Endothelial cell (in vitro differentiated cells): ENCODE measurements at regions not wholly inside any gene's neighbourhood (a gene's known extent, or its start where the extent isn't known, plus 50 kb on each side); places are given as distances from the start of the nearest gene placed in this dataset.

ENCODE experiments used
- DNase-seq: peaks from one replicate; pipeline ENCODE4 v3.0.0; 2021; ENCODE audit warnings: low spot score
- H3K27ac Mint-ChIP-seq: one replicate; pipeline ENCODE4 v1.8.0; 2021; ENCODE audit warnings: mixed read lengths, inconsistent platforms; ENCODE audit not compliant: unreplicated experiment
- H3K27me3 Mint-ChIP-seq: one replicate; pipeline ENCODE4 v1.8.0; 2021; ENCODE audit warnings: mild to moderate bottlenecking, moderate library complexity, mixed read lengths, inconsistent platforms; ENCODE audit not compliant: unreplicated experiment
- H3K36me3 Mint-ChIP-seq: one replicate; pipeline ENCODE4 v1.8.0; 2021; ENCODE audit warnings: mild to moderate bottlenecking, low read depth, mixed read lengths, inconsistent platforms; ENCODE audit not compliant: unreplicated experiment
- H3K4me1 Mint-ChIP-seq: one replicate; pipeline ENCODE4 v1.8.0; 2021; ENCODE audit warnings: mild to moderate bottlenecking, mixed read lengths, inconsistent platforms; ENCODE audit not compliant: unreplicated experiment
- H3K4me3 Mint-ChIP-seq: one replicate; pipeline ENCODE4 v1.8.0; 2021; ENCODE audit warnings: mild to moderate bottlenecking, mixed read lengths, inconsistent platforms; ENCODE audit not compliant: unreplicated experiment
- H3K9me3 Mint-ChIP-seq: one replicate; pipeline ENCODE4 v1.8.0; 2021; ENCODE audit warnings: mixed read lengths, inconsistent platforms; ENCODE audit not compliant: unreplicated experiment
- CTCF ChIP-seq: fragments of 200-600 bp; sonication (generic); IDR thresholded peaks from one replicate; pipeline ENCODE4 v1.5.0; 2021; ENCODE audit warnings: antibody characterized with exemption; ENCODE audit not compliant: unreplicated experiment

GRCh38 chr12:90102957-90103652 lies 394.5 kb upstream of the ATP2B1 start:
- no peak overlapping the region for H3K4me3 Mint-ChIP-seq
- no peak overlapping the region for H3K27ac Mint-ChIP-seq
- peaks cover 17% of the 10 kb centered on the region for H3K4me1 Mint-ChIP-seq
- peak; percentile 6 for DNase-seq
- peak; percentile 18 for TF ChIP-seq CTCF
- no peaks in the 10 kb centered on the region for H3K36me3 Mint-ChIP-seq
- H3K9me3 Mint-ChIP-seq, result no peaks in the 10 kb centered on the region
- H3K27me3 Mint-ChIP-seq, result peaks cover 5% of the 10 kb centered on the region

GRCh38 chr12:90100579-90100978 lies 391.9 kb upstream of the ATP2B1 start:
- DNase-seq, result no peak
- Mint-ChIP-seq H3K36me3 (no peaks in the 10 kb centered on the region), H3K4me1 (peaks cover 17% of the 10 kb centered on the region), H3K27ac (peak overlapping the region; percentile 33), H3K9me3 (no peaks in the 10 kb centered on the region), H3K27me3 (peaks cover 5% of the 10 kb centered on the region), H3K4me3 (no peak overlapping the region)
- no peak for TF ChIP-seq CTCF

GRCh38 chr12:90099288-90099687 lies 390.6 kb upstream of the ATP2B1 start:
- DNase-seq, result no peak
- Mint-ChIP-seq H3K9me3 (no peaks in the 10 kb centered on the region), H3K27ac (no peak overlapping the region)

DNA sequence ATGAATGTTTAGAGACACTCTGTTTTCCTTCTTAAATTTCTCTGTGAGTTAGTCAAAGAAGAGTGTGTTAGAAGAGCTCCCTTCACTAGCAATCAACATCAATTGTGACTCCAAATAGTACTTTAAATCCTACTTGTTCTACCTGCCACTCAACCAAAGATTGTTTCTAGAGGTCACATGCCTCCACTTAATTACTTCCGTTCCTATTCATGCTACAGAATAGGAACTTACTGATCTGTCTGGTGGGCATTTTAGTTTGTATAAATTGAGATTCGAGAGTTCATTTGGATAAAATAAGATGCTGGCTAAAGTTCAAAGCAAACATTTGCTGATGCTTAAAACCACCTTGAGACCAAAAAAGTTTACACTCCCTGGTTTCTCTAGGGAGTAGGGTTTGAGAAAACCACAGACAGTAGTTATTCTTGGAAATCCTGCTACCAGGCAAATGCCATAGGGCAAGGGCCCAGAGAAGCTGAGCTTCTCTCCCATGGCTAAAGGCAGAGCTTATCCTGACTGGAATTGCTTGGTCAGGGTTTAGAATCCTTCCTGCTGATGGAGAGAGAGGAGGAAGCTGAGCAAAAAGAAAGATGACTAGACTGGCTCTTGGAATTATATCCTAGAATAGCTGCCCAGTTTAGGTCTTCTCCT lies 389.6 kb upstream of the ATP2B1 start:
- DNase-seq, result no peak
- H3K4me3 Mint-ChIP-seq, result no peak overlapping the region
- no peaks in the 10 kb centered on the region for H3K36me3 Mint-ChIP-seq
- no peak overlapping the region for H3K27ac Mint-ChIP-seq
- H3K27me3 Mint-ChIP-seq, result peaks cover 5% of the 10 kb centered on the region
- H3K4me1 Mint-ChIP-seq, result peaks cover 17% of the 10 kb centered on the region
- TF ChIP-seq CTCF, result no peak
- no peaks in the 10 kb centered on the region for H3K9me3 Mint-ChIP-seq

More at GRCh38 chr12:90099288-90099687, 390.6 kb upstream of the ATP2B1 start:
- no peaks in the 10 kb centered on the region for H3K36me3 Mint-ChIP-seq
- TF ChIP-seq CTCF, result no peak
- H3K4me1 Mint-ChIP-seq, result peaks cover 17% of the 10 kb centered on the region
- H3K27me3 Mint-ChIP-seq, result peaks cover 5% of the 10 kb centered on the region
- no peak overlapping the region for H3K4me3 Mint-ChIP-seq

- H3K27me3 Mint-ChIP-seq, result no peaks in the 10 kb centered on the region
- no peaks in the 10 kb centered on the region for H3K4me1 Mint-ChIP-seq
- TF ChIP-seq CTCF, result no peak
- no peak overlapping the region for H3K27ac Mint-ChIP-seq
- no peaks in the 10 kb centered on the region for H3K9me3 Mint-ChIP-seq
- no peaks in the 10 kb centered on the region for H3K36me3 Mint-ChIP-seq
- no peak overlapping the region for H3K4me3 Mint-ChIP-seq
- DNase-seq, result no peak
Measured at GRCh38 chr12:90091809-90092208, 383.2 kb upstream of the ATP2B1 start.
